NB4 (cell line): ENCODE measurements at regions not wholly inside any gene's neighbourhood (a gene's known extent, or its start where the extent isn't known, plus 50 kb on each side); places are given as distances from the start of the nearest gene placed in this dataset.

Experiments used
- CTCF ChIP-seq: IDR thresholded peaks from one replicate; pipeline ENCODE4 v1.5.1; 2012; ENCODE audit warnings: low read depth, low read length
- MAX ChIP-seq: IDR thresholded peaks from 2 replicates; pipeline ENCODE4 v1.6.1; 2011; ENCODE audit warnings: low read depth, low read length
- POLR2A ChIP-seq: IDR thresholded peaks from 2 replicates; pipeline ENCODE4 v1.6.1; 2011; ENCODE audit warnings: mild to moderate bottlenecking; ENCODE audit not compliant: insufficient read length; ENCODE audit errors: extremely low read depth

DNA sequence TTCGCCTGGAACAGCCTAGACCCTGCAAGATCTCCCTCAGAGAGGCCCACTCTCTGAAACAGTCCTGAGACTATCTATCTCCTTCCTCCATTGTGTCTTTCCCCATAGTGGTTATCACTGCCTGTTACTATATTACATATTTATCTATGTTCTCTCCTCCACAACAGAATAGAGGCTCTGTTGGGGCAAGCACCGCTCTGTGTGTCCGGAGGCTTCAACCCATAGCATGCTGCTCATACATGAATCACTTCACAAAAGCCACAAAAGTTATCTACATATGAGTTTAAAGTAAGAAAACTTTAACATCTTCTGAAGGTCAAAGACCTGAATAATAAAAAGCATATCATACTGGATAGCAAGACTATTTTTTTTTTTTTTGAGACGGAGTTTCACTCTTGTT is 242.1 kb upstream of the HS6ST1 start:
- TF ChIP-seq CTCF (no peak), POLR2A (no peak), MAX (no peak)
